GM12875 (cell line): ENCODE measurements at regions not wholly inside any gene's neighbourhood (a gene's known extent, or its start where the extent isn't known, plus 50 kb on each side); places are given as distances from the start of the nearest gene placed in this dataset.

ENCODE experiments used
- H3K4me3 ChIP-seq: one replicate; pipeline ENCODE4 v1.5.1; 2011; ENCODE audit warnings: low read depth, low read length, control low read depth
- TF ChIP-seq, protein P1 (sequence below): IDR thresholded peaks from 2 replicates; pipeline ENCODE4 v1.5.1; 2011; ENCODE audit warnings: low read depth, mild to moderate bottlenecking, control low read depth, inconsistent platforms, low read length, moderate library complexity, borderline replicate concordance; ENCODE audit not compliant: insufficient read depth

DNA sequence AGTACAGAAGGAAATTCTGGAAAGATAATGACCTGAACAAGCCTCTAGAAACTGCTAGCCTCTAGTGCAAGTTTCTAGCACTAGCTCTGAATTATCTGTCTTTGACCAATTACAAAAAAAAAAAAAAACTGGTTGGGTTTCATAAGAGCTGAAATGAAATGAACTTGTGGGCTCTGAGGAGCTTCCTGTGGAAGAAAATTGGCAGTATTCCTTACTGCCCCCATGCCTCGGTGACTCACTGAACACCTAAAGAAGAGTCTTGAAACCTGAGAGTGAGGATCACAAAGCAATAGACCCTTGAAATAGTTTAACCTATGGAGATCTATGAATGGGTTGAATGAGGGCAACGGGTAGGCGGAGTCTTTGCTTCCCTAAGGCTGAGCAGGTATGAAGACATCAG, 263.6 kb upstream of the RASA1 start:
- TF ChIP-seq, protein P1, sequence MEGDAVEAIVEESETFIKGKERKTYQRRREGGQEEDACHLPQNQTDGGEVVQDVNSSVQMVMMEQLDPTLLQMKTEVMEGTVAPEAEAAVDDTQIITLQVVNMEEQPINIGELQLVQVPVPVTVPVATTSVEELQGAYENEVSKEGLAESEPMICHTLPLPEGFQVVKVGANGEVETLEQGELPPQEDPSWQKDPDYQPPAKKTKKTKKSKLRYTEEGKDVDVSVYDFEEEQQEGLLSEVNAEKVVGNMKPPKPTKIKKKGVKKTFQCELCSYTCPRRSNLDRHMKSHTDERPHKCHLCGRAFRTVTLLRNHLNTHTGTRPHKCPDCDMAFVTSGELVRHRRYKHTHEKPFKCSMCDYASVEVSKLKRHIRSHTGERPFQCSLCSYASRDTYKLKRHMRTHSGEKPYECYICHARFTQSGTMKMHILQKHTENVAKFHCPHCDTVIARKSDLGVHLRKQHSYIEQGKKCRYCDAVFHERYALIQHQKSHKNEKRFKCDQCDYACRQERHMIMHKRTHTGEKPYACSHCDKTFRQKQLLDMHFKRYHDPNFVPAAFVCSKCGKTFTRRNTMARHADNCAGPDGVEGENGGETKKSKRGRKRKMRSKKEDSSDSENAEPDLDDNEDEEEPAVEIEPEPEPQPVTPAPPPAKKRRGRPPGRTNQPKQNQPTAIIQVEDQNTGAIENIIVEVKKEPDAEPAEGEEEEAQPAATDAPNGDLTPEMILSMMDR, result no peak

DNA sequence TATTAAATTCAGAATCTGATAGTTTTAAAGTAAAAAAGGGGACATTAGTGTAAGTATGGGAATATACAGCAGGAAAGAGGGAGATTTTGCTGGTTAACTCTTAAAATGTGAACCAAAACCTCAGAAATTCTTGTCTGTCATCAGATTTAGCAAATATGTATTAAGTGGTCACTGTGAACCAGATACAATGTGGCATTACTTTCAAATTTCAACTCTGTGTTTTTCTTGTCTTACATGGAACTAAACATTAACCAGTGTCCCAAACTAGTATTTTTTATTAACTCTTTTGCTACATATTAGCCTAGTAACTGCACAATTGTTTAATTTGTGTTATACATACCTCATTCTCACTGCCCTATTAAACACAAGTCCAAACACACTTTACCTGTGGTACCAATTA, 259.9 kb upstream of the RASA1 start:
- H3K4me3 ChIP-seq, result no peak overlapping the region
- TF ChIP-seq, protein P1, result no peak

More for the DNA sequence above, 263.6 kb upstream of the RASA1 start:
- H3K4me3 ChIP-seq, result no peak overlapping the region

DNA sequence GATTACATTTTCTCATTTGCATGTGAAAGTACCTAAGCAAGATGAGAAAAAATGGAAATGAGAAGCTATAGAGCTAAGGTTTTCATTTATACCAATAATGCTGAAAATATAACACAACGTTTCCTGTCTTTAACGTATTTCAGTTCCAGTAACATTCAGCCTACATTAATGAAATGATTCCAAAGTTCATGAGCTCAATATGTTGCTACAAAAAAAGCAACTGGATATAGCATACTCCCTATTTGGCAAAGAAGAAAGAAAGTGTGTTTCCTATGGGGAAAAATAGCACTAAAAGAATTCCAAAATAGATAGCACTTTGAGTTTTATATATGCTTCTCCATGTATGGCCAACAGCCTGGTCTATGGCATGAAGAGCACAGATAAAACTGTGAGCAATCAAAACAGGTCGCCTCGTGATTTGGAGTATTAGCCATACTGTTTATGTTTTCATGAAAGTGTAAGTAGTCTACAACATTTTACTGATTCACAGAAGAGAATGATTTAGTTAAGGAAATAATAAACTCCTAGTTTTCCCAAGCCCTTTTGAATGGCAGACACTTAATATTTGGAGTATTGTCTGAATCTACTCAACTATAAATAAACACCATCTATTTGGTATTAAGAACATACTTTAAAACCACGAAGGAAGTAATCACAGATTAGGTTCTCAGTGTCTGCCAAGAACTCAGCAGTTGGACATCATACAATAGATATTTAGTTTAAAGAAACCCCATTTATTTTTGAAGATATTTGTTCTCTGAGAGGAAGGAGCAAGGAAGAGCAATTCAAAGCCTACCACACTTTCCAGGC, 258.7 kb upstream of the RASA1 start:
- TF ChIP-seq, protein P1, result no peak
- no peak overlapping the region for H3K4me3 ChIP-seq

DNA sequence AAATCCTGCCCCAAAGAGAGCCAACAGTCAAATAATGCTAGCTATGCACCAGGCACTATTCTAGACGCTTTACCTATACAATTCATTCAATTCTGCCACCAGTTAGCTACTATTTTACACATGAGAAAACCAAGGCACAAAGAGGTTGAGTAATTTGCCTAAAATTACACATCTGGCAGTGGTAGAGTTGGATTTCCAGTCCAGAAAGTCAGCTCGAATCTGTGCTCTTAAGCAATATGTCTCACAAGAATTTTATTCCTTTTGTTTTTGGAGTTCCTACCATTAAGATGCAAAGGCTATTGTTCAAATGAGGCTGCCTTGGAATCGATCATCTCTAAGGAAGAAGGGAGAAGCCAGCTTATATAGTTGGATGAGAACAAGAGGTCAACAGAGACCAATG, 256.9 kb upstream of the RASA1 start:
- H3K4me3 ChIP-seq, result no peak overlapping the region
- TF ChIP-seq, protein P1, result no peak

DNA sequence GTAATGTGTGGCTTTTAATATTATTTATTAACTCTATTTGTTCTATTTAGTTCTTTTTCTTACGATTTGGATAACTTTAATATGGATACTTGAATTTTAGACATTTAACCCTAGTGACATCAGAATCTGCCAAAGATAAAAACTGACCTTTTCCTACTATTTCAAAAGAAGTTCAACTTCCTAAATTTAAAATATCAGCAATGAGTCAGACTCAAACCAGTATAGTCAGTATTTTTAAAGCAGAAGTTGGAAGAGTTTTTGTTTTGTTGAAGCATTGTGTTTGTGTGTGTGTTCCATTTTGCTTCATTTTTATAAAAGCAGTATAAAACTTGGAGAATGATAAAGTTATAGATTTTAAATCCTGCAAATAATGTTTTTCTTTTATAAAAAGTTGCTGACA, 251.8 kb upstream of the RASA1 start:
- TF ChIP-seq, protein P1, result no peak

GRCh38 chr5:87020099-87020934, 247.4 kb upstream of the RASA1 start:
- TF ChIP-seq, protein P1, result no peak
- peak overlapping the region; percentile 10 for H3K4me3 ChIP-seq

More for the DNA sequence above, 251.8 kb upstream of the RASA1 start:
- no peak overlapping the region for H3K4me3 ChIP-seq
